ENCODE measurements at regions not wholly inside any gene's neighbourhood (a gene's known extent, or its start where the extent isn't known, plus 50 kb on each side); places are given as distances from the start of the nearest gene placed in this dataset.

DNA sequence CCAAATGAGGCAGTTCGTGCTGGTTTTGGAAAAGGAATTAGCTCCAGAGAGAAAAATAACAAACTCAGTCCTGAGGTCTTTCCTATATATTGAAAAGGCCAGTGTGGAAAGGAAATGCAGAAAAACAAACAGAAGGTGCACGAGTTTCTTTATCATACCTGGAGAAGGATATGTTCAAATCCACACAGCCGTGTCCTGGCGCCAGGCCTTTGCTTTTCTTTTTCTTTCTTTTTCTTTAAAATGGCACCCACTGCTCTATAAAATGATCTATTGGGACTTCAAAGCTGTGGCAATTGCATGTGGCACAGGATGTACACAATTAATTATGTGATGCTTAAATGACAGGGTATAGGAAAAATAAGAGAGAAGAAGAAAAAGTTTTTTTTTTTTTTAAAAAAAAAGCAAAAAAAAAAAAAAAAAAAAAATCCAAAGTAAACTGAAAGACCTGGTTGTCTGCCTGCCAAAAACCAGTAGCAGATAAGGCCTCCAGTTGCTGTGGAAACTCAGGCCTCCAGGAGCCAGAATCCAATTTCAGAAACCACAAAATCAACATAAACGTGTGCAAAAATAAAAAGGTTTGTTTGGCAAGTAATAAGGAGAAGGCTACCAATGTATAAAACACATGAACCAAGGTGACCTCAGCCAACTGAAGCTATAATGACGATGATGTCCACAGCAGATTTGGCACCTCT lies 957.6 kb upstream of the SOX9 start:
- H3K36me3 ChIP-seq: no peaks in the 10 kb centered on the region
- intact Hi-C loops (cut with DNase I; ENCODE audit: low total_unique reads): no loop called here
- DNase-seq: no peak
- TF ChIP-seq, protein P1, sequence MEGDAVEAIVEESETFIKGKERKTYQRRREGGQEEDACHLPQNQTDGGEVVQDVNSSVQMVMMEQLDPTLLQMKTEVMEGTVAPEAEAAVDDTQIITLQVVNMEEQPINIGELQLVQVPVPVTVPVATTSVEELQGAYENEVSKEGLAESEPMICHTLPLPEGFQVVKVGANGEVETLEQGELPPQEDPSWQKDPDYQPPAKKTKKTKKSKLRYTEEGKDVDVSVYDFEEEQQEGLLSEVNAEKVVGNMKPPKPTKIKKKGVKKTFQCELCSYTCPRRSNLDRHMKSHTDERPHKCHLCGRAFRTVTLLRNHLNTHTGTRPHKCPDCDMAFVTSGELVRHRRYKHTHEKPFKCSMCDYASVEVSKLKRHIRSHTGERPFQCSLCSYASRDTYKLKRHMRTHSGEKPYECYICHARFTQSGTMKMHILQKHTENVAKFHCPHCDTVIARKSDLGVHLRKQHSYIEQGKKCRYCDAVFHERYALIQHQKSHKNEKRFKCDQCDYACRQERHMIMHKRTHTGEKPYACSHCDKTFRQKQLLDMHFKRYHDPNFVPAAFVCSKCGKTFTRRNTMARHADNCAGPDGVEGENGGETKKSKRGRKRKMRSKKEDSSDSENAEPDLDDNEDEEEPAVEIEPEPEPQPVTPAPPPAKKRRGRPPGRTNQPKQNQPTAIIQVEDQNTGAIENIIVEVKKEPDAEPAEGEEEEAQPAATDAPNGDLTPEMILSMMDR (IDR thresholded peaks at IDR 0.05): no peak
- TF ChIP-seq POLR2A (IDR thresholded peaks at IDR 0.05): no peak
- H3K9me3 ChIP-seq: no peaks in the 10 kb centered on the region
- no peaks in the 10 kb centered on the region for H3K4me1 ChIP-seq
- no peak overlapping the region for H3K27ac ChIP-seq
- H3K4me3 ChIP-seq: no peak overlapping the region
- no peaks in the 10 kb centered on the region for H3K27me3 ChIP-seq

DNA sequence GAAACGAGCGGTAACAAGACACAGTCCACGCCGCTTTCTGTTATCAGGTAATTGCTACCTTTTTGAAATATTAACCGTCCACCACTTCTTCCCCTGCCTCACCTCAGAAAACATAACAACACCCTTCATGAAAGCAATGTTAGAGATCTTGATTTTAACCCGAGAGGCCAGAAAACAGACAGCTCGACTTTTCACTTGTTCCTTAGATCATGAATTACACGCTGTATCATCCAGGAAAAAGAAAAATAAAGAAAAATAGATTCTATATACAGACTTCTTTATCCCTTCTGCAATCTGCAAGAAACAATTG lies 957.1 kb upstream of the SOX9 start:
- H3K9me3 ChIP-seq: no peaks in the 10 kb centered on the region
- TF ChIP-seq, protein P1 (IDR thresholded peaks at IDR 0.05): no peak
- TF ChIP-seq POLR2A (IDR thresholded peaks at IDR 0.05): no peak
- H3K36me3 ChIP-seq: no peaks in the 10 kb centered on the region
- H3K4me1 ChIP-seq: no peaks in the 10 kb centered on the region
- H3K4me3 ChIP-seq: no peak overlapping the region
- no peaks in the 10 kb centered on the region for H3K27me3 ChIP-seq
- intact Hi-C loops (cut with DNase I; ENCODE audit: low total_unique reads): no loop called here
- DNase-seq: no peak
- H3K27ac ChIP-seq: no peak overlapping the region

DNA sequence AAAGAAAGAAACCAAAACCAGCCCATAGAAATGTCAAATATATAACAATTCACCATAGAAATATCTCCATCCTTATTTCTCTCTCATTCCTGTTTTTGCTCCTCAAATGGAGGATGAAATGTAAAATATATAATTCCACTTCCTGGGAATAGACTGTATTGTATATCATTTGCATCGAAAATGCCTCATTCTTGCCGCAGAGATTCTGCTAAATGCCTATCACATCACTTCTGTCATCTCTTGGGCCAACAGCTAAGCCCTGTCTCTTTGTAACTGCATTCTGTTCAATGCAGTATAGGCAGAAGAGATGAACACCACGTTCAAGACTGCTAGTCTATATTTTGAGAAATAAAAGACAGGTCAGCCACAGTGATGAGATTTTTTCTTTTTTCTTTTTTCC lies 956.3 kb upstream of the SOX9 start:
- H3K4me1 ChIP-seq: no peaks in the 10 kb centered on the region
- H3K36me3 ChIP-seq: no peaks in the 10 kb centered on the region

DNA sequence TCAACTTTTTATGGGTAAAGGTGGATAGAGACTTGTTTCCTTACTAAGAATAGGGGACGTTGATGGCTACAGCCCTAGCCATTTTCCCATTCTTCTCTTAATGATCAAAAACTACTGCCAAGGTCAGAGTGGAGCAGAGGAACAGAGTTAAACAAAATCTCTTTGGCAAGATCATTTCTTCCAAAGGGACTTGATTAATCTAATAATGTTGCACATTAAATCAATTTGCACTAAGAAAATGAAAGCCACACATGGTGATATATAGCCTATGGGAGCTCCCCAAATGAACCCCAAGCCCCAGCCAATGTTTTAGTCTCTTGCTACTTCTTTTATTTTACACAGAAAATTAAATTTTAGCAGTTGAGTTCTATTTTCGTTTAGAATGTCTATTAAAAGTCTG lies 954.5 kb upstream of the SOX9 start:
- no peaks in the 10 kb centered on the region for H3K4me1 ChIP-seq
- no peaks in the 10 kb centered on the region for H3K9me3 ChIP-seq
- TF ChIP-seq, protein P1 (IDR thresholded peaks at IDR 0.05): no peak
- TF ChIP-seq POLR2A (IDR thresholded peaks at IDR 0.05): no peak
- no peak overlapping the region for H3K27ac ChIP-seq
- no peaks in the 10 kb centered on the region for H3K27me3 ChIP-seq
- intact Hi-C loops (cut with DNase I; ENCODE audit: low total_unique reads): no loop called here
- no peak overlapping the region for H3K4me3 ChIP-seq
- DNase-seq: no peak
- no peaks in the 10 kb centered on the region for H3K36me3 ChIP-seq

More for the DNA sequence above, 956.3 kb upstream of the SOX9 start:
- no peaks in the 10 kb centered on the region for H3K27me3 ChIP-seq
- no peak for DNase-seq
- no peaks in the 10 kb centered on the region for H3K9me3 ChIP-seq
- no peak overlapping the region for H3K4me3 ChIP-seq
- TF ChIP-seq, protein P1 (IDR thresholded peaks at IDR 0.05): no peak
- TF ChIP-seq POLR2A (IDR thresholded peaks at IDR 0.05): no peak
- intact Hi-C loops (cut with DNase I; ENCODE audit: low total_unique reads): no loop called here
- H3K27ac ChIP-seq: no peak overlapping the region

DNA sequence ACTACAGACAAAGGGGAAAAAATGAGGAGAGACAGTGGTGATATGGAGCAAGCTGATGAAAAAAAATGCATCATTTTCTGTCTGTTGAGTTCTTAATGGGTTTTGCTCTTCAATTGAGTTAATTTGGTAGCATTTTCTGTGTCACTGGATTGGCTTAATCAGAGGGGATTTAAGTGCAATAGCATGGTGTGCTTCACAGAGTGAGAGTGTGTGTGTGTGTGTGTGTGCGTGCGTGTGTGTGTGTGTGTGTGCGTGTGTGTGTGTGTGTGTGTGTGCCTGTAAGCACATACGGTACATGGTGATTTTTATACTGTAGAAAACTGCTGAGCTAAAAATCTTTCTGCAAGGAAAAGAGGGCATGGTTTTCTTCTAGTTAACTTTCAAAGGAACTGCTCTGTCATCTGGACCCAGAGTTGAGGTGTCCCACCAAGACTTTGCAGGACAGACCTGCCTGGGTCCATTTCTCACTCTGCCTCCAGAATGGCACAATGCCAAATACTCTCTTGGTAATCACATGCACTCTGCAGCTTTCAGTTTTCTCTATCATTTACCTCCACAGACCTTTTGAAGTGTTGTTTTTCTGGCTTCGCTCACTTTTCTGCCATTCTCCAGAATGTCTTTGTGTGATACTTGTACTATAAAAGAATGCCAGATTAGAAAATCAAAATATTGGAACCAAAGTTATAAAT lies 952.6 kb upstream of the SOX9 start:
- no peak for DNase-seq
- TF ChIP-seq, protein P1 (IDR thresholded peaks at IDR 0.05): no peak
- TF ChIP-seq POLR2A (IDR thresholded peaks at IDR 0.05): no peak
- no peaks in the 10 kb centered on the region for H3K27me3 ChIP-seq
- no peaks in the 10 kb centered on the region for H3K36me3 ChIP-seq
- H3K27ac ChIP-seq: no peak overlapping the region
- H3K4me1 ChIP-seq: no peaks in the 10 kb centered on the region
- no peaks in the 10 kb centered on the region for H3K9me3 ChIP-seq
- no peak overlapping the region for H3K4me3 ChIP-seq
- intact Hi-C loops (cut with DNase I; ENCODE audit: low total_unique reads): no loop called here

Measured in uterus (tissue), 3 donors.